Fibroblast of the aortic adventitia (primary cell): ENCODE measurements at regions not wholly inside any gene's neighbourhood (a gene's known extent, or its start where the extent isn't known, plus 50 kb on each side); places are given as distances from the start of the nearest gene placed in this dataset.

ENCODE experiments used
- DNase-seq: peaks from one replicate; pipeline ENCODE4 v3.0.0-alpha.2; 2010; ENCODE audit warnings: low read depth
- H3K4me3 ChIP-seq: 2 replicates; pipeline ENCODE4 v1.5.1; 2011; ENCODE audit warnings: low read depth, mild to moderate bottlenecking, control low read depth, low read length, moderate library complexity
- CTCF ChIP-seq: IDR thresholded peaks from 2 replicates; pipeline ENCODE4 v1.5.1; 2011; ENCODE audit warnings: mild to moderate bottlenecking, low read length, control low read depth, inconsistent platforms; ENCODE audit not compliant: insufficient read depth

GRCh38 chr12:98352835-98353234 lies 162.6 kb upstream of the TMPO start:
- H3K4me3 ChIP-seq = no peak overlapping the region
- DNase-seq = peak; percentile 18
- TF ChIP-seq CTCF = no peak

- no peak for TF ChIP-seq CTCF
- no peak for DNase-seq
- no peak overlapping the region for H3K4me3 ChIP-seq
Observed at GRCh38 chr12:98354520-98355035, 160.8 kb upstream of the TMPO start.

- no peak for TF ChIP-seq CTCF
- H3K4me3 ChIP-seq = no peak overlapping the region
- peak; percentile 25 for DNase-seq
Observed at GRCh38 chr12:98355322-98355721, 160.1 kb upstream of the TMPO start.

- H3K4me3 ChIP-seq = no peak overlapping the region
- TF ChIP-seq CTCF = no peak
Observed at GRCh38 chr12:98355933-98356332, 159.5 kb upstream of the TMPO start.

GRCh38 chr12:98358144-98358543 lies 157.2 kb upstream of the TMPO start:
- TF ChIP-seq CTCF = no peak
- no peak for DNase-seq
- H3K4me3 ChIP-seq = no peak overlapping the region

More at GRCh38 chr12:98355933-98356332, 159.5 kb upstream of the TMPO start:
- no peak for DNase-seq

GRCh38 chr12:98359856-98360255 lies 155.5 kb upstream of the TMPO start:
- no peak for TF ChIP-seq CTCF
- no peak for DNase-seq
- no peak overlapping the region for H3K4me3 ChIP-seq

GRCh38 chr12:98360401-98360800 lies 155.0 kb upstream of the TMPO start:
- no peak for TF ChIP-seq CTCF
- no peak overlapping the region for H3K4me3 ChIP-seq
- no peak for DNase-seq
